ENCODE measurements at regions not wholly inside any gene's neighbourhood (a gene's known extent, or its start where the extent isn't known, plus 50 kb on each side); places are given as distances from the start of the nearest gene placed in this dataset.
A peak's percentile ranks its signal among the peaks of the same experiment; 100 is the strongest.

DNA sequence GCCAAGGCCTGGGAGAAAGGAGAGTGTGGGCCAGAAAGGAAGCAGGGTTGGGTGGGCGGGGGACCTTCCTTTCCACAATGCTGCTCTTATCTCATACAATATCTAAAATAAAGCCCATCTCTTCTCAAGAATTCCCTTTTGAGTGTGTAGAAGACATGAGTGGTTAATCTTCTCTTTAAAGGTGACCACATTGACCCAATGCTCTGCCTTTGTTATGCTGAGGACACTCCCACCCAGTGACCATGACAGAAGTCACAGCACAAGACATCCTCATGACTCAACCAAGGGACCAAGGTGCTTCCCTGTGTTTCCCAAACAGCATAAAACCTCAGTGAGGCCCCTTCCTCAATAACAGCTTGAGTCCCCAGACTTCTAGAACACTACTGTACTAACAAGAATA lies 193.0 kb upstream of the ADAMTS16 start:
- H3K4me3 ChIP-seq (ENCODE audit: control insufficient read depth, low read depth, low read length), result no peak overlapping the region
- DNase-seq (ENCODE audit: low read depth), result no peak
- TF ChIP-seq, protein P1, sequence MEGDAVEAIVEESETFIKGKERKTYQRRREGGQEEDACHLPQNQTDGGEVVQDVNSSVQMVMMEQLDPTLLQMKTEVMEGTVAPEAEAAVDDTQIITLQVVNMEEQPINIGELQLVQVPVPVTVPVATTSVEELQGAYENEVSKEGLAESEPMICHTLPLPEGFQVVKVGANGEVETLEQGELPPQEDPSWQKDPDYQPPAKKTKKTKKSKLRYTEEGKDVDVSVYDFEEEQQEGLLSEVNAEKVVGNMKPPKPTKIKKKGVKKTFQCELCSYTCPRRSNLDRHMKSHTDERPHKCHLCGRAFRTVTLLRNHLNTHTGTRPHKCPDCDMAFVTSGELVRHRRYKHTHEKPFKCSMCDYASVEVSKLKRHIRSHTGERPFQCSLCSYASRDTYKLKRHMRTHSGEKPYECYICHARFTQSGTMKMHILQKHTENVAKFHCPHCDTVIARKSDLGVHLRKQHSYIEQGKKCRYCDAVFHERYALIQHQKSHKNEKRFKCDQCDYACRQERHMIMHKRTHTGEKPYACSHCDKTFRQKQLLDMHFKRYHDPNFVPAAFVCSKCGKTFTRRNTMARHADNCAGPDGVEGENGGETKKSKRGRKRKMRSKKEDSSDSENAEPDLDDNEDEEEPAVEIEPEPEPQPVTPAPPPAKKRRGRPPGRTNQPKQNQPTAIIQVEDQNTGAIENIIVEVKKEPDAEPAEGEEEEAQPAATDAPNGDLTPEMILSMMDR (conservative IDR thresholded peaks at IDR 0.05; ENCODE audit: control insufficient read depth, insufficient read depth, low read depth, low read length), result no peak

DNA sequence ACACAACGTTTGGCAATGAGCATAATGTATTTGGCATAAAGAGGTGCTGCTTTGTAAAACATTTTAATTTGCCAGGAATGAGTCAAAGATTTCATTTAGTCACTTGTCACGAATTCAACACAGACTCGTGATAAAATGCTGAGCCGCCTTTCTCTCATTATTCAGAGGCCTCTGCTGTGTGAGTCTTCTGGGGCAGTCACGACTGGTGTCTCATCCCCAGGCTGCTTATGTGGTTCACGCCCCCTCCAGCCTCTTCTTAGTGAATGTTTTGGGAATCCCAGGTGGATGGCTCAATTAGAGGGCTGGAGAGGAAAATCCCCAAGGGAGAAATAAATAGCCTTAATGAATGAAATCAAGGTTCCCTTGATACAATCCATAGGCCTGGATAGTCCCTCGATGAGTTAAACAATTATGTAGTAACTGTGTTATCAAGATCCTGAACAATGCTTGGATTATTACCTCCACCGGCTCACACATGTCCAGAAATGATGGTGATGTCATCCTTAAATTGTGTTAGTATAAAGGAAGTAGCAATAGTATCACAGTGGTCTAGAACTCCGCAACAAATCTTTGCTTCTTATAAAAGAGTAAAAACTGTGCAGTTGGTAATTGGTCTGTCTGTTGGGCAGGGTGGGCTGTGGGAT lies 192.1 kb upstream of the ADAMTS16 start:
- no peak for DNase-seq (ENCODE audit: low read depth)
- TF ChIP-seq, protein P1 (conservative IDR thresholded peaks at IDR 0.05; ENCODE audit: control insufficient read depth, insufficient read depth, low read depth, low read length), result no peak

DNA sequence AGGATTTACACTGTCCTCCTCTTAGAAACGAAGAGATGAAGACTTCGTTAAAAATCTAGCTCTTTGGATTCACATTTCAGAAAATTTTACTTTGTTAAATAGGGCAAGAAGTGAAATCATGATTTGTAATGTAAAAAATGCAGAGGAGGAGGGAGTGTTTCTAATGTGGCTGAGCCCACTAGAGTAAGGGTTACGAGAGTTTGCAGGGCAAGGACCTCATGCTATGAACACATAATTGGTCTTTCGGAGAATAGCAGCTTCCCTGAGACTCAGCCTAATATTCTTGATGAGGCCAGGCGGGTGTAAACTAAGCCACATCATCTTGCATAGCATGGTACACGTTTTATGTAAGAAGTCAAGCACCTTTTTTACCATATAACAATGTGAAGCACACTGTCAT lies 191.0 kb upstream of the ADAMTS16 start:
- H3K4me3 ChIP-seq (ENCODE audit: control insufficient read depth, low read depth, low read length), result no peak overlapping the region
- DNase-seq (ENCODE audit: low read depth), result peak; percentile 1
- TF ChIP-seq, protein P1 (conservative IDR thresholded peaks at IDR 0.05; ENCODE audit: control insufficient read depth, insufficient read depth, low read depth, low read length), result no peak

More for the DNA sequence above, 192.1 kb upstream of the ADAMTS16 start:
- no peak overlapping the region for H3K4me3 ChIP-seq (ENCODE audit: control insufficient read depth, low read depth, low read length)

DNA sequence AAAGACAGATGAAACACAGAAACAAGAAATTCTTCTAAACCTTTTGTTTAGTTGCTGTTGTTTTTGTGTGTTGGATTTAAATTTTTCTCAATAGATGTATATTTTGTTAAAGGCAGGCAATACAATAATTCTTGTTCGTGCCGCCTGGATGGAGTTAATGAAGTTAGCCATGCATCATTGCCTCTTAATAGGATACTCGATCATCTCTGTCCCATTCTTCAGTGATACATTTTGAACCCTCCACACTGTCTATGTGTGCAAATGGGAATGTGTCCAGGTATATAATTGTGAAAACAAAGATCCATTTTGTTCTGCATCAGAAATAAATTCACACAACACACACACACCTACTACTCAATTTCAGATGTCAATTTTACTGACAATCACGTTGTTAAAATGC lies 186.6 kb upstream of the ADAMTS16 start:
- TF ChIP-seq, protein P1 (conservative IDR thresholded peaks at IDR 0.05; ENCODE audit: control insufficient read depth, insufficient read depth, low read depth, low read length), result no peak
- H3K4me3 ChIP-seq (ENCODE audit: control insufficient read depth, low read depth, low read length), result no peak overlapping the region
- DNase-seq (ENCODE audit: low read depth), result no peak

DNA sequence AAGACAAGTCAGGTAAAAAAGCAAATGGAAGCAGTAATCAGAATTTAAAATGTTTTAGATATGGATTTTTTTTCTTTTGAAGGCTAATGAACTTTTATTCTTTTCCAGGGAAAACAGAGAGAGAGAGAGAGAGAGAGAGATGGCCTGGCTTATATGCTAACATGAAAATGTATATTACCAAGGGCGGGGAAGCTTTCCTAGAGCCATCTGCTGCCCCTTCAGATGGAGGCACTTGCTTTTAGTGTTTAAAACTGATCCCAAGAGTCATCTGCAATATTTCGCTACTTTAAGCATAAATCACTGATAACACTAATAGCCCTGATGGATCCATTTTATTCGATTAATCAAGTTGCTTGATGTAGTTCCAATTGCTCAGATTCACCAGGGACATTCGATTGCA lies 186.1 kb upstream of the ADAMTS16 start:
- DNase-seq (ENCODE audit: low read depth), result no peak
- H3K4me3 ChIP-seq (ENCODE audit: control insufficient read depth, low read depth, low read length), result no peak overlapping the region
- TF ChIP-seq, protein P1 (conservative IDR thresholded peaks at IDR 0.05; ENCODE audit: control insufficient read depth, insufficient read depth, low read depth, low read length), result no peak

DNA sequence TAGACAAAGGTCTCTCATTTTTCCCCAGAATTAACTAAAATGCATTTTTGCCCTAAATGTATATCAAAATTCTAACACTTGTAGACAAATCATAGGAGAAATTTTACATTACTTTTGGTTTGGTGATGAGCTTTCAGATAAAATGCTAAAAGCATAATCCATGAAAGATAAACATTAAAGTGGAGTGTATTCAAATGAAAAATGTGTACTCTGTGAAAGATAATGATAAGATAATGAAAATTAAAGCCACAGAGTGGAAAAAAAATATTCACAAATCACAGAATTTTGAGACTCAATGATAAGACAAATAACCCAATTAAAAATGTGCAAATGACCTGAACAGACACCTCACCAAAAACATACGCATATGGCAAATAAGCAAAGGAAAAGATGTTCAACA lies 176.9 kb upstream of the ADAMTS16 start:
- H3K4me3 ChIP-seq (ENCODE audit: control insufficient read depth, low read depth, low read length), result no peak overlapping the region
- TF ChIP-seq, protein P1 (conservative IDR thresholded peaks at IDR 0.05; ENCODE audit: control insufficient read depth, insufficient read depth, low read depth, low read length), result no peak

DNA sequence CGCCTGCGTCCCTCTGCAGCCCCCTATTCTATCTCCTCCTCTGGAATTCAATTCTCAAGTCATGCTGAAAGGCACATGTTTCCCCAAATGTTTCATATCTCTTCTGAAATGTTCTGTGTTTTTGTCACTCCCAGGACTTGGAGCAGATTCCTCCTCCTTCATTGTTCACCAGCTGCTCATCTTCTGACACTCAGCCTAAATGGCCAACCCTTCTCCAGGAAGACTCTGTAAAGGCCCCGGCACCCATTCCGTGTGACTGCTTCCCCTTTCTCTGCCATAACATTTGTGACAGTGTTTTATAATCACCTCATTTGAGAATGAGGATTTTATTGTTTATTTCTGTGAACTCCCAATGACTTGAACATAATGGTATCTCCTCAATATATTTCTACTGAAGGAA lies 170.8 kb upstream of the ADAMTS16 start:
- H3K4me3 ChIP-seq (ENCODE audit: control insufficient read depth, low read depth, low read length), result no peak overlapping the region
- DNase-seq (ENCODE audit: low read depth), result no peak
- TF ChIP-seq, protein P1 (conservative IDR thresholded peaks at IDR 0.05; ENCODE audit: control insufficient read depth, insufficient read depth, low read depth, low read length), result no peak

More for the DNA sequence above, 176.9 kb upstream of the ADAMTS16 start:
- DNase-seq (ENCODE audit: low read depth), result no peak
